ENCODE measurements at regions not wholly inside any gene's neighbourhood (a gene's known extent, or its start where the extent isn't known, plus 50 kb on each side); places are given as distances from the start of the nearest gene placed in this dataset.

GRCh38 chr13:22028831-22029230 is 358.0 kb downstream of the FGF9 start:
- no peak for TF ChIP-seq FOXP2 (optimal IDR thresholded peaks at IDR 0.05; ENCODE audit: borderline replicate concordance, extremely low read depth, extremely low read length, insufficient read depth)
- TF ChIP-seq SIN3A (IDR thresholded peaks at IDR 0.05; ENCODE audit: borderline replicate concordance, insufficient read depth, low read length), result no peak
- no peak for TF ChIP-seq REST (IDR thresholded peaks at IDR 0.05; ENCODE audit: insufficient read depth in 1 of 2, low read depth in 2 of 2, low read length in 2 of 2)
- no peak for TF ChIP-seq TAF1 (IDR thresholded peaks at IDR 0.05; ENCODE audit: borderline replicate concordance, insufficient read depth, low read length)
- TF ChIP-seq POLR2AphosphoS5 (IDR thresholded peaks at IDR 0.05; ENCODE audit: low read depth, low read length), result no peak

GRCh38 chr13:22030321-22030720 is 359.4 kb downstream of the FGF9 start:
- TF ChIP-seq FOXP2 (optimal IDR thresholded peaks at IDR 0.05; ENCODE audit: borderline replicate concordance, extremely low read depth, extremely low read length, insufficient read depth) (no peak), SIN3A (IDR thresholded peaks at IDR 0.05; ENCODE audit: borderline replicate concordance, insufficient read depth, low read length) (no peak), POLR2AphosphoS5 (IDR thresholded peaks at IDR 0.05; ENCODE audit: low read depth, low read length) (no peak), TAF1 (IDR thresholded peaks at IDR 0.05; ENCODE audit: borderline replicate concordance, insufficient read depth, low read length) (no peak), REST (IDR thresholded peaks at IDR 0.05; ENCODE audit: insufficient read depth in 1 of 2, low read depth in 2 of 2, low read length in 2 of 2) (no peak)

GRCh38 chr13:22031702-22032286 is 360.9 kb downstream of the FGF9 start:
- no peak for TF ChIP-seq POLR2AphosphoS5 (IDR thresholded peaks at IDR 0.05; ENCODE audit: low read depth, low read length)
- no peak for TF ChIP-seq SIN3A (IDR thresholded peaks at IDR 0.05; ENCODE audit: borderline replicate concordance, insufficient read depth, low read length)
- TF ChIP-seq TAF1 (IDR thresholded peaks at IDR 0.05; ENCODE audit: borderline replicate concordance, insufficient read depth, low read length), result no peak
- TF ChIP-seq REST (IDR thresholded peaks at IDR 0.05; ENCODE audit: insufficient read depth in 1 of 2, low read depth in 2 of 2, low read length in 2 of 2), result no peak
- TF ChIP-seq FOXP2 (optimal IDR thresholded peaks at IDR 0.05; ENCODE audit: borderline replicate concordance, extremely low read depth, extremely low read length, insufficient read depth), result no peak

- no peak for TF ChIP-seq FOXP2 (optimal IDR thresholded peaks at IDR 0.05; ENCODE audit: borderline replicate concordance, extremely low read depth, extremely low read length, insufficient read depth)
- TF ChIP-seq REST (IDR thresholded peaks at IDR 0.05; ENCODE audit: insufficient read depth in 1 of 2, low read depth in 2 of 2, low read length in 2 of 2), result no peak
- TF ChIP-seq SIN3A (IDR thresholded peaks at IDR 0.05; ENCODE audit: borderline replicate concordance, insufficient read depth, low read length), result no peak
- TF ChIP-seq TAF1 (IDR thresholded peaks at IDR 0.05; ENCODE audit: borderline replicate concordance, insufficient read depth, low read length), result no peak
- no peak for TF ChIP-seq POLR2AphosphoS5 (IDR thresholded peaks at IDR 0.05; ENCODE audit: low read depth, low read length)
These were observed 362.0 kb downstream of the FGF9 start for GRCh38 chr13:22032905-22033304.
